Medulla oblongata (tissue), 1 donor: ENCODE measurements at regions not wholly inside any gene's neighbourhood (a gene's known extent, or its start where the extent isn't known, plus 50 kb on each side); places are given as distances from the start of the nearest gene placed in this dataset.
"Not testable (repeated sequence)": the region's sequence is repeated elsewhere in the genome, so short reads cannot be mapped to it uniquely, and the experiment has no call there.

ENCODE experiments used
- DNase-seq: peaks from one replicate; pipeline ENCODE4 v3.0.0-alpha.2; 2015; ENCODE audit errors: extremely low spot score

GRCh38 chr20:29519610-29520241, 1737.7 kb upstream of the DEFB115 start:
- DNase-seq: not testable (repeated sequence)

- DNase-seq: not testable (repeated sequence)
These were observed 1723.8 kb upstream of the DEFB115 start for GRCh38 chr20:29533566-29534177.

DNA sequence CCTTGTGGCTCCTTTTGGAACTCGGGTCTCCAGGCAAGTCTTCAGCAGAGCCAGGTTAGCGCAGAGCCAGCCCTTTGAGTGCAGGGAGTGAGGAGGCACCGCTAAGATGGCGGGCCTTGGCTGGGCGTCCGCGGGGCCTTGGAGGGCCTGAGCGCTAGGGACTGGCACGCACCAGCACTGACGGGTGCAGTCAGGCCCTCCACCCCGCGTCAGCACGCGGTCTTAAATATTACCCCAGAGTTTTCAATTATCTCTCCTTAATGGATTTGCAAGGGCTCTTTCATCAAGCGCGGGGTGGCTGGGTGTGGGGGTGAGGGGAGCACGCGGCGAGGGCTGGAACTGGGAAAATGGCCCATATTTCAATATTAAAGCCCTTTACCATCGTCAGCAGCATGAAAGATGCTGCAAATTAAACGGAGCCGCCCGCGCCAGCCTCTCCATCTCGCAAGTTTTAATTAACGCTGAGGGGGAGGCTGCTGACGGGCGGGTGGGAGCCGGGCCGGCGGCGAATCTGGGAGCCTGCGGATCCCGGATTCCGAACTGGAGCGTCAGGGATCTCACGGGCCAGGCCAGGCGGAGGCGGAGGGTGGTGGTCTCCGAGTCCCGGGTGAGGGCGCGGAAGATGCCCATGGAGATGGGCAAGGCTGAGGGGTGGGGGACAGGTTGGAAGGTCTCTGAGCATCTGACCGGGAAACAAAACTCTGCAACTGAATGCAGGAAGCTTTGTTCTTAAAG, 1690.4 kb upstream of the DEFB115 start:
- not testable (repeated sequence) for DNase-seq

DNA sequence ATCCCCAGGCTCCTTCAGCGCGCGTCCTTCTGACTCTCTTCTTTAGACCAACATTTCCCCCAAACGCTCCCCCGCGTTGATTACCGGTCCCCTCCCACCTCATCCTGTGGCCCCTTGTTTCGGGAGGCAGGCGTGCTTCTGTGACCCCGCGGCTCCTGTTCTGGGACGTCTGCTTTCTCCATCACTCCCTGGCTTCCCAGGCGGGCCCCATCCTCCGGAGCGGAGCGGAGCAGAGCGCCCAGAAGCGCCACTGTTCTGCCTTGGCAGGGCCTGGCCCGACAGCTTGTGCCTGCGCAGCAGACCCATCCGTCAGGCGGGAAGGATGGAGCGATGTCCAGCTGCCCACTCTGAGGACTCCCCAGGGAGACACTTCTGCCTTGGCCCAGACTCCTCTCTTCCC, 1689.8 kb upstream of the DEFB115 start:
- not testable (repeated sequence) for DNase-seq

DNA sequence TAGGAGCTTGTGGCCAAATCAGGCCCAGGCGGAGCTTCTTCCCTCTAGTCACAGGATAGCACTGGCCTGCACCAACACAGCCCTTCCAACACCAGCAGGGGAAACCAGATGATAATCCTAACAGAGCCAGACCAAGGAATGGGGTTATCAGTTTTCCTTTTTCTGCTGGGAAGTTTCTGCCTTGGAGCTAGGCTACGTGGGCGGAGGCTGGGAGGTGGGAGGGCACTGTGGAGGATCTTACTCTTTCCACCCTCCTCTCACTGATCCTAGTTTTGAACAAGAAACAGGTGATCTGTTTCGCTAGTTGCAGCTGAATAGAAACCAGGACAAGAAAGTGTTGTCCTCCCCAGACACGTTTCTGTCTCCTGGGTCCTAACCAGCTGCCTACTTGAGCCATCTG, 1687.3 kb upstream of the DEFB115 start:
- not testable (repeated sequence) for DNase-seq

DNA sequence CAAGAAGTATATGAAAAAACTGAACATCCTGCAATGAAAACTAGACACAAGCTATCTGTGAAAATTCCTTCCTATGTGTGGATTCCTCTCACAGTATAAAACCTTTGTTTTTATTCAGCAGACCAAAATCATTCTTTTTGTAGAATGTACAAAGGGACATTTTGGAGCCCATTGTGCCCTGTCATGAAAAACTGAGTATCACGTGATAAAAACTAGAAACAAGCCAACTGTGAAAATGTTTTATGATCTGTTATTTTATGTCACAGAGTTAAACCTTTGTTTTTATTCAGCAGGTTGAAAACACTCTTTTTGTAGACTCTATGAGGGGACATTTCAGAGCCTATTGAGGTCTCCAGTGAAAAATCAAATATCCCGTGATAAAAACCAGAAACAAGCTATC, 1667.9 kb upstream of the DEFB115 start:
- DNase-seq: not testable (repeated sequence)

DNA sequence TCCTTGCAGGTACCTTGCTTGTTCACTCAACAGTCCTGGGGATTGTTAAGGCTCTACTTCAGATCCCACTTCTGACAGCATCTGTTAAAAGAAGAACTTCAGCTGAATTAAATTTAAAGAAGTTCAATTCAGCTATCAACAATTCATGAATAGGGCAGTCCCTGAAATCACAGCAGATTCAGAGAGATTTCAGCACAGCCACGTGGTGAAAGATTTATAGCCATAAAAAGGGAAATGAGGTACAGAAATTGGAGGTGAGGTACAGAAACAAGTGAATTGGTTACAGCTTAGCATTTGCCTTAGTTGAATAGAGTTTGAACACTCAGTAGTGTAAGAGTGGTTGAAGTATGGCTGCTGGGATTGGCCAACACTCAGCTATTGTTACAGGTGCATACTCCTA, 1653.3 kb upstream of the DEFB115 start:
- not testable (repeated sequence) for DNase-seq

DNA sequence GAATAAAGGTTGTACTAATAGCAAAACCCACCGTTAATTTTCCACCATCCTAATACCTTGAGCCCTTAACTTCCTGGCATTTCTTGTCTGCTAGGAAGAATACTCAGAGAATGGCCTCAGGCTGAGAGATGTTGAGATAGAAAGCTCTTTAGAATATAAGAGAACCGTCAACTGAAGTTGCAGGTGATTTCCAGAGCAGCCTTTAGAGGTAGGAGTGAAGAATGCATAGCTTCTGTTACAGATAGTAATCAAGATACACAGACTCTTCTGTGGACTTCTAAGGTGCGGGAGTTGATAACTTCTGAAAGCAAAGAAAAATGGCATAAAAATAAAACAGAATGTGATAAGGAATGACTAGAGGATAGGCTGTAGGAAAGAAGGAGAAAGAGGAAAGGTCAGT, 1651.3 kb upstream of the DEFB115 start:
- not testable (repeated sequence) for DNase-seq

GRCh38 chr20:29629395-29629794, 1628.1 kb upstream of the DEFB115 start:
- DNase-seq: not testable (repeated sequence)
